GM21529 (cell line): ENCODE measurements at regions not wholly inside any gene's neighbourhood (a gene's known extent, or its start where the extent isn't known, plus 50 kb on each side); places are given as distances from the start of the nearest gene placed in this dataset.

ENCODE experiments used
- ATAC-seq: cut with Tn5 transposase; IDR thresholded peaks from one replicate; pipeline ENCODE4 v1.9.1; 2021; ENCODE audit not compliant: unreplicated experiment

GRCh38 chr4:101596781-101597552 is 193.6 kb upstream of the BANK1 start:
- ATAC-seq, result peak; percentile 51

GRCh38 chr4:101594588-101594987 is 195.9 kb upstream of the BANK1 start:
- ATAC-seq, result no peak

GRCh38 chr4:101593666-101594065 is 196.9 kb upstream of the BANK1 start:
- ATAC-seq, result no peak

GRCh38 chr4:101584306-101584705 is 206.2 kb upstream of the BANK1 start:
- ATAC-seq, result no peak

GRCh38 chr4:101563126-101563525 is 215.8 kb upstream of the PPP3CA start:
- no peak for ATAC-seq

GRCh38 chr4:101556842-101557241 is 209.5 kb upstream of the PPP3CA start:
- ATAC-seq, result no peak

GRCh38 chr4:101555341-101555880 is 208.1 kb upstream of the PPP3CA start:
- ATAC-seq, result no peak

GRCh38 chr4:101540336-101540735 is 193.0 kb upstream of the PPP3CA start:
- ATAC-seq, result no peak

- no peak for ATAC-seq
Measured at GRCh38 chr4:101528526-101528925, 181.2 kb upstream of the PPP3CA start.

GRCh38 chr4:101527188-101527587 is 179.9 kb upstream of the PPP3CA start:
- peak; percentile 89 for ATAC-seq

GRCh38 chr4:101515566-101515965 is 168.2 kb upstream of the PPP3CA start:
- ATAC-seq, result no peak

- no peak for ATAC-seq
Measured at GRCh38 chr4:101515099-101515498, 167.8 kb upstream of the PPP3CA start.

- no peak for ATAC-seq
Measured at GRCh38 chr4:101512416-101512815, 165.1 kb upstream of the PPP3CA start.

GRCh38 chr4:101501421-101501820 is 154.1 kb upstream of the PPP3CA start:
- ATAC-seq, result no peak

GRCh38 chr4:101500742-101501141 is 153.4 kb upstream of the PPP3CA start:
- no peak for ATAC-seq

GRCh38 chr4:101475246-101475645 is 127.9 kb upstream of the PPP3CA start:
- no peak for ATAC-seq

GRCh38 chr4:101471201-101471600 is 123.9 kb upstream of the PPP3CA start:
- no peak for ATAC-seq

GRCh38 chr4:101464596-101464995 is 117.3 kb upstream of the PPP3CA start:
- no peak for ATAC-seq

GRCh38 chr4:101458914-101459313 is 111.6 kb upstream of the PPP3CA start:
- no peak for ATAC-seq

- ATAC-seq, result no peak
Measured at GRCh38 chr4:101458473-101458872, 111.1 kb upstream of the PPP3CA start.

GRCh38 chr4:101451086-101451485 is 103.8 kb upstream of the PPP3CA start:
- ATAC-seq, result no peak

- no peak for ATAC-seq
Measured at GRCh38 chr4:101441446-101441845, 94.1 kb upstream of the PPP3CA start.

- ATAC-seq, result no peak
Measured at GRCh38 chr4:101439926-101440325, 92.6 kb upstream of the PPP3CA start.
